ENCODE measurements at regions not wholly inside any gene's neighbourhood (a gene's known extent, or its start where the extent isn't known, plus 50 kb on each side); places are given as distances from the start of the nearest gene placed in this dataset.
A peak's percentile ranks its signal among the peaks of the same experiment; 100 is the strongest.

GRCh38 chr4:151459375-151459774 lies 50.4 kb downstream of the FHIP1A start:
- Histone ChIP-seq H3K4me3 (ENCODE audit: insufficient read depth, low read depth, low read length) (no peak overlapping the region), H3K27me3 (ENCODE audit: control insufficient read depth, insufficient read depth, low read length) (no peaks in the 10 kb centered on the region), H3K36me3 (replicated peaks; ENCODE audit: control insufficient read depth, insufficient read depth, low read length) (no peaks in the 10 kb centered on the region)
- no peak for DNase-seq

- Histone ChIP-seq H3K36me3 (replicated peaks; ENCODE audit: control insufficient read depth, insufficient read depth, low read length) (no peaks in the 10 kb centered on the region), H3K4me3 (ENCODE audit: insufficient read depth, low read depth, low read length) (no peak overlapping the region), H3K27me3 (ENCODE audit: control insufficient read depth, insufficient read depth, low read length) (no peaks in the 10 kb centered on the region)
- no peak for DNase-seq
Observed at GRCh38 chr4:151460434-151460833, 51.5 kb downstream of the FHIP1A start.

GRCh38 chr4:151462554-151462953 lies 53.6 kb downstream of the FHIP1A start:
- H3K36me3 ChIP-seq (replicated peaks; ENCODE audit: control insufficient read depth, insufficient read depth, low read length) = no peaks in the 10 kb centered on the region
- no peak for DNase-seq
- no peaks in the 10 kb centered on the region for H3K27me3 ChIP-seq (ENCODE audit: control insufficient read depth, insufficient read depth, low read length)
- H3K4me3 ChIP-seq (ENCODE audit: insufficient read depth, low read depth, low read length) = no peak overlapping the region

- Histone ChIP-seq H3K4me3 (ENCODE audit: insufficient read depth, low read depth, low read length) (no peak overlapping the region), H3K27me3 (ENCODE audit: control insufficient read depth, insufficient read depth, low read length) (no peaks in the 10 kb centered on the region), H3K36me3 (replicated peaks; ENCODE audit: control insufficient read depth, insufficient read depth, low read length) (no peaks in the 10 kb centered on the region)
- no peak for DNase-seq
Observed at GRCh38 chr4:151468715-151469696, 60.0 kb downstream of the FHIP1A start.

GRCh38 chr4:151469970-151470369 lies 61.0 kb downstream of the FHIP1A start:
- no peak overlapping the region for H3K4me3 ChIP-seq (ENCODE audit: insufficient read depth, low read depth, low read length)
- no peaks in the 10 kb centered on the region for H3K27me3 ChIP-seq (ENCODE audit: control insufficient read depth, insufficient read depth, low read length)
- no peak for DNase-seq
- H3K36me3 ChIP-seq (replicated peaks; ENCODE audit: control insufficient read depth, insufficient read depth, low read length) = no peaks in the 10 kb centered on the region

GRCh38 chr4:151471728-151472127 lies 62.8 kb downstream of the FHIP1A start:
- Histone ChIP-seq H3K36me3 (replicated peaks; ENCODE audit: control insufficient read depth, insufficient read depth, low read length) (no peaks in the 10 kb centered on the region), H3K4me3 (ENCODE audit: insufficient read depth, low read depth, low read length) (no peak overlapping the region), H3K27me3 (ENCODE audit: control insufficient read depth, insufficient read depth, low read length) (no peaks in the 10 kb centered on the region)
- no peak for DNase-seq

- Histone ChIP-seq H3K36me3 (replicated peaks; ENCODE audit: control insufficient read depth, insufficient read depth, low read length) (no peaks in the 10 kb centered on the region), H3K4me3 (ENCODE audit: insufficient read depth, low read depth, low read length) (no peak overlapping the region), H3K27me3 (ENCODE audit: control insufficient read depth, insufficient read depth, low read length) (no peaks in the 10 kb centered on the region)
- no peak for DNase-seq
Observed at GRCh38 chr4:151472297-151472696, 63.3 kb downstream of the FHIP1A start.

- H3K36me3 ChIP-seq (replicated peaks; ENCODE audit: control insufficient read depth, insufficient read depth, low read length) = no peaks in the 10 kb centered on the region
- no peak overlapping the region for H3K4me3 ChIP-seq (ENCODE audit: insufficient read depth, low read depth, low read length)
- H3K27me3 ChIP-seq (ENCODE audit: control insufficient read depth, insufficient read depth, low read length) = no peaks in the 10 kb centered on the region
- DNase-seq = no peak
Observed at GRCh38 chr4:151472711-151473110, 63.7 kb downstream of the FHIP1A start.

GRCh38 chr4:151473521-151474097 lies 64.6 kb downstream of the FHIP1A start:
- Histone ChIP-seq H3K4me3 (ENCODE audit: insufficient read depth, low read depth, low read length) (no peak overlapping the region), H3K27me3 (ENCODE audit: control insufficient read depth, insufficient read depth, low read length) (no peaks in the 10 kb centered on the region), H3K36me3 (replicated peaks; ENCODE audit: control insufficient read depth, insufficient read depth, low read length) (no peaks in the 10 kb centered on the region)
- DNase-seq = no peak

- H3K4me3 ChIP-seq (ENCODE audit: insufficient read depth, low read depth, low read length) = no peak overlapping the region
- H3K36me3 ChIP-seq (replicated peaks; ENCODE audit: control insufficient read depth, insufficient read depth, low read length) = no peaks in the 10 kb centered on the region
- no peaks in the 10 kb centered on the region for H3K27me3 ChIP-seq (ENCODE audit: control insufficient read depth, insufficient read depth, low read length)
- DNase-seq = no peak
Observed at GRCh38 chr4:151475035-151475714, 66.2 kb downstream of the FHIP1A start.

- Histone ChIP-seq H3K27me3 (ENCODE audit: control insufficient read depth, insufficient read depth, low read length) (no peaks in the 10 kb centered on the region), H3K4me3 (ENCODE audit: insufficient read depth, low read depth, low read length) (no peak overlapping the region), H3K36me3 (replicated peaks; ENCODE audit: control insufficient read depth, insufficient read depth, low read length) (no peaks in the 10 kb centered on the region)
- no peak for DNase-seq
Observed at GRCh38 chr4:151481813-151482212, 72.8 kb downstream of the FHIP1A start.

GRCh38 chr4:151484396-151485102 lies 75.6 kb downstream of the FHIP1A start:
- no peaks in the 10 kb centered on the region for H3K27me3 ChIP-seq (ENCODE audit: control insufficient read depth, insufficient read depth, low read length)
- H3K4me3 ChIP-seq (ENCODE audit: insufficient read depth, low read depth, low read length) = no peak overlapping the region
- peak; percentile 27 for DNase-seq

GRCh38 chr4:151485541-151486131 lies 76.7 kb downstream of the FHIP1A start:
- Histone ChIP-seq H3K4me3 (ENCODE audit: insufficient read depth, low read depth, low read length) (no peak overlapping the region), H3K36me3 (replicated peaks; ENCODE audit: control insufficient read depth, insufficient read depth, low read length) (no peaks in the 10 kb centered on the region; the same call in 1 of the 2 replicates)
- DNase-seq = no peak

More at GRCh38 chr4:151484396-151485102, 75.6 kb downstream of the FHIP1A start:
- H3K36me3 ChIP-seq (replicated peaks; ENCODE audit: control insufficient read depth, insufficient read depth, low read length) = no peaks in the 10 kb centered on the region

GRCh38 chr4:151486168-151486567 lies 77.2 kb downstream of the FHIP1A start:
- H3K4me3 ChIP-seq (ENCODE audit: insufficient read depth, low read depth, low read length) = no peak overlapping the region
- no peaks in the 10 kb centered on the region for H3K27me3 ChIP-seq (ENCODE audit: control insufficient read depth, insufficient read depth, low read length)
- no peak for DNase-seq
- H3K36me3 ChIP-seq (replicated peaks; ENCODE audit: control insufficient read depth, insufficient read depth, low read length) = no peaks in the 10 kb centered on the region; the same call in 1 of the 2 replicates

More at GRCh38 chr4:151485541-151486131, 76.7 kb downstream of the FHIP1A start:
- H3K27me3 ChIP-seq (ENCODE audit: control insufficient read depth, insufficient read depth, low read length) = no peaks in the 10 kb centered on the region

Measured in H7 (cell line).